GM19035 (cell line): ENCODE measurements at regions not wholly inside any gene's neighbourhood (a gene's known extent, or its start where the extent isn't known, plus 50 kb on each side); places are given as distances from the start of the nearest gene placed in this dataset.
A peak's percentile ranks its signal among the peaks of the same experiment; 100 is the strongest.

Source experiments
- ATAC-seq: cut with Tn5 transposase; IDR thresholded peaks from one replicate; pipeline ENCODE4 v1.9.1; 2021; ENCODE audit not compliant: unreplicated experiment

DNA sequence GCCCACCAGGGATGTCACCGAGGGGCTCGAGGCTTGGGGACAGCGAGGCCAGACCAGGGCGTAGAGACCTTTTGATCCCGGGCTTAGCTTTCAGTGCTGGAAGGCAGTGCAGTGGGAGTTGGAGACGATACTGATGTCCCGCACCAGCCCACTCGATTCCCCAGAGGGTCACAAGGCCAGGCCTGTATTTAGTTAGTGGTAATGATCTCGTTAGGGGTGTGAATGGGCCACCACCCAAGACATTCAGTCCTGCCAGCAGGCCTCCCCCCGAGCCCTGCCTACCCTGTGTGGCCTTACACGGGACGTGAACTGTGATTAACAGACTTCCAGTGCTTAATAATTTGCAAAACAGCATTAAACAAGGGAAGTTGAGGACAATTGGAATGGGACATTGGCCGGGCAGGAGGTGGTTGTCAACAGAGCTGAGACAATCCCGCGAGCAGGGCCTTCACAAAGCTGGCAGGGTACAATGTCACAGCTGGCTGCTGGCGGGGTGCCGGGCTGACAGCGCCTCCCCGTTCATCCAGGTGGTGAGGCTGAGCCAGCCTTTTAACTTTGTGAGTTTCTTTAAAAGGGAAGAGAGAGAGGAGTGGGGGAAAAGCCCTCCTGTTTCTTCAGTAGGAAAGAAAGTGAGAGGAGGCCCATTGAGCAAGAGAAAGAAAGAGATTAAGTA, 175.3 kb upstream of the RALGAPA2 start:
- ATAC-seq: no peak

DNA sequence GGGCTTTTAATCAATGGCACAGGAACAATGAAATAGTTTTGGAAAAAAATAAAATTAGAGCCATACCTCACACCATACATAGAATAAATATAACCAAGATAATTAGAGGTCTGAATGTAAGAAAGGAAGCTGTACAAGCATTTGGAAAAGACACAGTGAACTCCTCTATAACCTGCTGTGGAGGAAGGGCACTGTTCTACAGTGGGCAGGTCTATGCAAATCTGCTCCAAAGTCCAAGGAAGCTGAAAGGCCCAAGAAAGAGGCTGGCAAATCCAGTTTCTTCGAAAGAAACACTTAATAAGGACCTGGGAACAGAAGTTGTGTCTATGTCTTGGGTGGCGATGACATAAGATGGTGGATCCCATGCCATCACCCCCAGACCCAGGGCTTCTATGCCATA, 169.4 kb upstream of the RALGAPA2 start:
- ATAC-seq: no peak

DNA sequence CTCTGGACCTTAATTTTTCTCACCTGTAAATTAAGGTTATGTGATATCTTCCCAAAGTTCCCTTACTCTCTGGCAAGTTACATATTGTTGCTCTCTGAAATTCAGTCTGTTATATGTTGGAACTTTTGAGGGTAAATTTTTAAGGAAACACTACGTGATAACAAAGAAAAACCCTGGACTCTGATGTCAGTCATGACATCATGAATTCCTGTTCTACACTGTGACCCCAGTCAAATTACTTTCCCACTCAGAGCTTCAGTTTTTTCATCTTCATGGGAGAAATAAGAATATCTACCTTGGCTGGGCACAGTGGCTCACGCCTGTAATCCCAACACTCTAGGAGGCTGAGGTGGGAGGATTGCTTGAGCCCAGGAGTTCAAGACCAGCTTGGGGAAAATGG, 164.6 kb upstream of the RALGAPA2 start:
- ATAC-seq: no peak

DNA sequence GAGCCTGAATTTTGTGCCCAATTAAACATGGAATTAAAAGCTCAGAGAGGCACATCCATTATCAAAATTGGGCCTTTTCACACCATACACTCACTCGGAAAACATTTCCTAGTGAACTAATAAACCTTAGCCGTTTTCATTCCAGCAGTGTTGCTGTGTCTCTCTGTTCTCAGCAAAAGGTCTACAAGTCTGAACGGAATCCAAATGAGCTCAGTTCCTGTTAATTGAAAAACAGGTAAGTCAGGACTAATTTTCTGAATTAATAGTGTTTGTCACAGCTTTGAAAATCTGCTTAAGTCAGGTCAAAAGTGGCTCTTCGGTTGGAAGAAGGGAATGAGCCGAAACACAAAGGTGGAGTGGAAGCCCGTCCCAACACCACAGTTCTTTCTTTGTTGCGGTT, 163.3 kb upstream of the RALGAPA2 start:
- ATAC-seq: no peak

DNA sequence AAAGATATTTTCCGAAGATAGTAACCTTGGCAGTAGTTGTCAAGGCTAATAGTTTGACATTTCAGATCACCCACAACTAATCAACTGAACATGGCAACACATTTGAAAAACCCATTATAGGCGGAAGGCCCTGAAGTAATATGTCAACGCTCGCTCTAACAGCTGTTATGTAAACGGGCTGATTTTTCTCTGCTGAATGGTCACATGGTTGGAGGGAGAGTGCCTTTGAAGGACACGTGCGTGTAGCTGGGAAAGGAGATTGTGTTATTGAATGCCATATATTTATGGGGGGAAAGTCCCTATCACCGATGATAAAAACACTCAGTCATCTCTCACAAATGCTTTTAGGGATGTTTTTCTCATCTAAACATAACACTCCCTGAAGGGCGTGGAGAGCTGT, 160.0 kb upstream of the RALGAPA2 start:
- no peak for ATAC-seq

DNA sequence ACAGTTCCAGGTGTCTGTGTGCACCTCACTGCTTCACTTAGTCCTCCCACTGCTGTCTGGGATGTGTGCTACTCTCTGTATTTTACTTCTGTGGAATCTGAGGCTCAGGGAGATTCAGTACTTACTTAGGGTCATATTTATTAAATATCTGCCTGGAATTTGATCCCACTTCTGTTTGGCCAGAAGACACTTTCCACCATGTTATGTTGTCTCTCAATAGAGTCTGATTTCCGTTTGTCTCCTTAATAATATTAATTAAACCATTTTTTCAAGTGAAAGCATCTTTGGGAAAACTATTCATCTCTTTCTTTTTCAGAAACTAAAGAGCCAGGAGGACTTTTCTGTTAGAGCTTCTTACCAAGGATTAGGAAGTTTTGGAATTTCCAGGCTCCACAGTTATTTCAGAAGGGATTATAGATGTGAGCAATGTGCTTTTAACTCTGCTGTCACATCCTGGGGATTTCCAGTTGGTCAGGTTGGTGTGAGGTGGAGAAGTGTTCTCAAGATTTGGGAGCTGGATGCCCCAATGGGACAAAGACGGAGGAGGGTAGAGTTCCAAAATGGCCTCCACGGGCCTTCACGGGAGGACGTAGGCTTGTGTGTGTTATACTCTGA, 156.8 kb upstream of the RALGAPA2 start:
- no peak for ATAC-seq

DNA sequence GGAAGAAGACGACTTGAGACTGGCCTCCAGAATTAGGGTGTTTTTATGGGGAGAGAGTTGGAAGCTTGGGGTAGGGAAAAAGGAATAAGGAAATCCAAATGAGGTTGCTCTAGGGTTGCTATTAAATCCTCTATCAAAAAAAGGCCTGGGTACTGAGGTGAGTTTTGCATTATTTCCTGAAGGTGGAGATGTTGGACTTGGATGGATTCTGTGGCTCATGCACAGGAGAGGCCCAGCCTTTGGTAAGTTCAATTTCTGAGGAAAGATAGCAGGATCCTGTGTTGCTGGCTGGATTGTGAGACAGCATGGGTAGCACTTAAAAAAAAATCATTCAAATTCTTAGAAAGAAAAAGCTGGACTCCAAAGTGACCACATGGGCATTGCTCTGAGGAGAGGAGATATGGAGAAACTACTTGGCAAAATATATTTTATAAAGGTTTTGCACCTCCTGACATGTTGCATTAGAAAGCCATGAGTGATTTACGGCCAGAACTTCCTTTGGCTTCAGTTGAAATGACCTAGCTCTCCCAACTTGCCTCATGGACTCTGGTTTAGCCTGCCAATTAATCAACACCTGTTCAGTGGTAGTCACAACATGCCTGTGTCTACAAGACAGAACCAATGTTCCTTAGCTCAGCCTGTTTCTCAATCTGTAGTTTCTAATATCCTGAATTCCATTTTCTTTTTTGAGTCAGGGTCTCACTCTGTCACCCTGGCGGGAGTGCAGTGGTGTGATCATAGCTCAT, 152.1 kb upstream of the RALGAPA2 start:
- no peak for ATAC-seq

DNA sequence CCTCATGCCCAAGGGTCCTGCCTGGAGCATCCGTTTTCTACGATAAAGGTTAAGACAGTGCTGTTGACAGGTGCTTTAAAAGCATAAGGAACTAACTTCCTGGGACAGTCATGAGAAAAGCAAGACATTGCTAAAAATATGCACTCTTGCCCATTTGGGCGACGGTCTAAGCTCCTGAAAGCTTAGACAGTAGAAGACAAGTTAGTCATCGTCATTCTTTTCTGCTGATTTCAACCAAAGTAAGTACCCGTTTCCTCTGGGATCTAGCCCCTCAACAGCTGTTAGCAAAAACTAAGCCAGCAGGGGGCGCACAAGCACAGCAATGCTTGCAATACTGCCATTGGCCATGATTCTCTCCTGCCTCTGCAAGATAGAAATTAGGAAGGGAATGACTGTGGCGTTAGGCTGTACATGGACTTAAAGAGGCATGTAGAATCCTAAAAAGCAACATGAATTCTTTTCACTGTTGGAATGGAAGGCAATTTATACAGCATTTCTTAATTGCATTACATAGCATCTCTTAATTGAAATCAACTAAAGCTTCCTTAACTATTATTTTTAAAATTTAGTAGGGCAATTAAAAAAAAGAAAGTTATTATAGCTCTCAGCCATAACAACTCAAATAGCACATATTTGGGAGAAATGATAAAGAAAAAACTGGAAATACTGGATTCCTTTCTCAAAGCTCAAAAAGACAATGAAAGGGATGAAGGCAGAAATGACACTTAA, 147.8 kb upstream of the RALGAPA2 start:
- ATAC-seq: peak; percentile 76

DNA sequence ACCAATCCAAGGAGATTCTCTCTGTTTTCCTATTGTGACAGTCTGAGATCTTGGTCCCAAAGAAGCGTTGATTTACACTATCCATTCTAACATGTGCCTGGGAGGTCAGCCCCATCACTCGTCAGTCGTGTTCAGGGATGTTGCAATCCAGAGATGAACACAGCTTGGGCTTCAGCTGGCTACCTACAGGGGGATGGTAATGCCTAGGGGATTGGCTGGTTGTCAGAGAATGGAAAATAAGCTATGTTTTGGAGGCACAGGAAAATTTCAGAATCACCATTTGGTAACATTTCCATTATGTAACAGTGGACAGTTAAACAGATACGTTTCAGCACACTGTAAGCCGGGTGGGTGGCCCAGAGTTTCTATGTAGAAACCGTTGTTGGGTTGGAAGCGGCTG, 147.1 kb upstream of the RALGAPA2 start:
- no peak for ATAC-seq

DNA sequence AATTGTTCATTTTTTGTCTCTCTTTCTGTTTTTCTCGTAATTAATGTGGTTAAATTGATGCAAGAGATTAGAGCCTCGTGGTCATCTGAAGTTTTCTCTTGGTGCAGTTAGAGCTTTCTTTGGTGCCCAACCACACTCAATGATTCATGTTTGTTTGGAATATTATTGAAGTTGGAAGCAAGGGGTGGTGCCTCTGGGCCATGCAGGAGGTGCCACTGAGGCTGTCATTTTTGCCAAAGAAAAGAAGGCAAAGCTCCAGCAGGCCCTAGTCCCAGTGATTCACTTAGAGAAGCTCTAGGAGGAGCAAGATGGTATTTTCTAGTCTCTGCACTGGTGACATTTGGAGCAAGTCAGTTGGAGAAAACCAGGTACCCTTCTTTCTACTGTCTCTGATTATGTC, 144.5 kb upstream of the RALGAPA2 start:
- no peak for ATAC-seq

DNA sequence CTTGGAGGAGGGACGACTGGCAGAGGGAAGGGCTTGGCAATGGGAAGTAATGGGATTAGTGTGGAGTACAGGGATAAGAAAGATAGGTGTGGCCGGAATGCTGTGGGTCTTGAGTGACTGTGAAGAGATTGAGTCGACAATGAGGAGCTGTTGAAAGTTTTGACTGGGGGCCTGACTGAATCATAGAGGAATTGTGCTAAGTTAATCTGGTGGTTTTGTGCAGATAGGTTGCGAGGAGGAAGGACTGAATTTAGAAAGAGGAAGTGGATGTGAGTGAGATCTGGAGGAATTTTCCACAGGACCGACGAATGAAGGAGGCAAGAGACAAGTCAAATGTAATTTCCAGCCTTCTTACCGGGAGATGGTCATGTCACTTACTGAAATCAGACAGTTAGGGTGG, 143.9 kb upstream of the RALGAPA2 start:
- ATAC-seq: no peak

DNA sequence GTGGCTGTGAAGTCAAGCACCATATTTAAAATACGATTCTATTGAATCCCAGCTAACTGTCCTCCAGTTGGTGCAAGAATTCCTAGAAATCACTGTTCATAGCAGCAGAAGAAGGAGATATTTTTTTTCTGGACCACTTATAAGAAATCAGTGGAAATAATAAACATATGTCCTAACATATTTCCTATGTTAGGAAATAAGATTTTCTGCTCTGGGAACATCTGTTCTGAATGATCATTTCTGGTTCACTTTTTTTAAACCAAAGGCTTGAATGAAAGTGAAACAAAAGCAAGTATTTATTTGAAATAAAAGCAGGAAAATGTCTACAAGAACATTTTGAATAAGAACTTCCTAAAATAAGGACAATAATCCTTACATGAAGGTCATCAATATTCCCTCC, 138.9 kb upstream of the RALGAPA2 start:
- no peak for ATAC-seq

DNA sequence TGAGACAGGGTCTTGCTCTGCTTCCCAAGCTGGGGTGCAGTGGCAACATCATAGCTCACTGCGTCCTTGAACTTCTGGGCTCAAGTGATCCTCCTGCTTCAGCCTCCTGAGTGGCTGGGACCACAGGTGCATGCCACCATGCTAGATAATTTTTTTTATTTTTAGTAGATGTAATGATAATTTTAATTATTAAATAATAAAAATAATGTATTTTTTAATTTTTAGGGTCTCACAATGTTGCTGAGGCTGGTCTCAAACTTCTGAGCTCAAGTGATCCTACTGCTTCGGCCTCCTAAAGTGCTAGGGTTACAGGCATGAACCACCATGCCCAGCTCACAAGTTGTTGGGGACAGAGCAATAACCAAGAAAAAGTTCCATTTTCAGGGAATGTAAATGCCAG, 138.0 kb upstream of the RALGAPA2 start:
- no peak for ATAC-seq

DNA sequence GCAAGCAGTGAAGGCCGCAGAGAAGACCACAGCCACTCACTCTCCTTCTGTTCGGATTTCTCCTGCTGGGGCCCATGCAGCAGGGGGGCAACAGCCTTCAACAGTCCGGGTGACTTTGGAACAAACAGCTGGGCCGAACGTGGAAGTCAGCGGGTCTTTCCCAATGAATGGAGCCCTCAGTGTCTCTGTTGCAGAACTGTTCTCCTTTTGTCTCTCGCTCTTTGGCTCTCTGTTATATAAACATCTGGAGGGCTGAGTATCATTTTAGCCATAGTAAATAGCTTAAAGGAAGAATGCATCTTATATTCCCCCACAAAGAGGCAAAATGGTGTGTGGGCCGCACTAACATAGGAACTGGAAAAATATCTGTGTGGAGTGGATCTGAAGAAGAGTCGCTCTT, 136.7 kb upstream of the RALGAPA2 start:
- ATAC-seq: no peak

DNA sequence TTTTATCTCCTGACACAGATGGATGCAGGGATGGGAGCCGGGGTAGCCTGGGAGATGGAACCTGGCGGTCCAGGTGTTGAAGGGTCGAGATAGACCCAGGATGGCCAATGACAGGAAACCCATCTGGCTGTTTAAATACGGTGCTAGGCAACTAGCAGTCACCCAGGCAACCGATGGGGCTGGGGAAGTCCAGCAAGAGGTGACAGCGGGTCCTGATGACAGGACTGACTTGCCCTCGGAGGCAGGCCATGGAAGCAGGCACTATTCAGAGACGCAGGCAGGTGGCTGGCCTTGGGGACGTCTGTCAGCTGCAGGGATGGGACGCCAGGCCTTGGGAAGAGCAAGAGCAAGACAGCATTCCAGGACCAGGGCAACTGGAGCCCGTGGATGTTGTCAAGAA, 135.4 kb upstream of the RALGAPA2 start:
- no peak for ATAC-seq

DNA sequence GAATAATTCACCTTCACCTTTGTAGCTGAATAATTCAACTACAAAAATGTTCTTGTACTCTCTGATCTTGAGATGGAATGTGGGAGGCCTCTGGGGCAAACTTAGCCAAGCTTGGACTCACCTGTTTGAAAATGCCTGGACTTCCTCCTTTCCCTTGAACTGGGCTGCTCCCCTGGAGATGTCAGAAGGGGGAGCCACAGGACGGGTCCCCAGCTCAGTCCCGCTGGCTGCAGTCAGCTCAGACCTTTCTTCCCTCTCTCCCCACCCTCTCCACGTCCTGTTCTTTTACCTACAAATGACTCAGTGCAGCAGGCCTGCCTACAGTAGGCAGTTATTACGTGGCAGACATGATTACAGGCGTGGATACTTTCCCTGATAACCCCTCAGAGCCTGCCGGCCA, 131.5 kb upstream of the RALGAPA2 start:
- no peak for ATAC-seq

DNA sequence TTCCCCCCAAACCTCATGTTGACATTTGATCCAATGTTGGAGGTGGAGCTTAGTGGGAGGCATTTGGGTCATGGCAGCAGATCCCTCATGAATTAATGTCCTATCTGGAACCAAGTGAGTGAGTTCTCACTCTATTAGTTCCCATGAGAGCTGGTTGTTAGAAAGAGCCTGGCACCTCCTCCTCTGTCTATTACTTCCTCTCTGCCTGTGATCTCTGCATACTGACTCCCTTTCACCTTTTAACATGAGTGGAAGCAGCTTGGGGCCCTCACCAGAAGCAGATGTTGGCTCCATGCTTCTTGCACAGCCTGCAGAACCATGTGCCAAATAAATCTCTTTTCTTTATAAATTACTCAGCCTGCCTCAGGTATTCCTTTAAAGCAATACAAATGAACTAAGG, 127.3 kb upstream of the RALGAPA2 start:
- ATAC-seq: no peak

DNA sequence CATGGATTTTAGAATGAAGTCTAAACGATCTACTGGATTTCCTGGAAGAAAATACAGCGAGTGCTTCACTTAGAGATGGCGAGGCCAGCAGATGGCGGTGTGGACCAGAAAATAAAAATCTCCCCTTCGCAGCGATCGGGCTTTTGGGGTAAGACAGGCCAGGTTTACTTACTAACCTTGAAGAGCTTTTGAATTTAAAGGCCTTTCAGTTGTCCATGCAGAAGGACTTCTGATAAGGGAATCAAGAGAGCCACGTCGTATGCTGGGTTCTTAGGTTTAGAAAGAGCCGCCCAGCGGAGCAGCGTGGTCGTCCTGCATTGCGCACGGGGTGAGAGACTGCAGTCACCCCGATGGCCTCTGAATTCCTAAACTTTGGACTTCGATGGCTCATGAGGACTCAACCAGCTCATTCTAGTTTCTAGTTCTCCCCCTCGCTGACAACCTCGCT, 125.2 kb upstream of the RALGAPA2 start:
- ATAC-seq: no peak

DNA sequence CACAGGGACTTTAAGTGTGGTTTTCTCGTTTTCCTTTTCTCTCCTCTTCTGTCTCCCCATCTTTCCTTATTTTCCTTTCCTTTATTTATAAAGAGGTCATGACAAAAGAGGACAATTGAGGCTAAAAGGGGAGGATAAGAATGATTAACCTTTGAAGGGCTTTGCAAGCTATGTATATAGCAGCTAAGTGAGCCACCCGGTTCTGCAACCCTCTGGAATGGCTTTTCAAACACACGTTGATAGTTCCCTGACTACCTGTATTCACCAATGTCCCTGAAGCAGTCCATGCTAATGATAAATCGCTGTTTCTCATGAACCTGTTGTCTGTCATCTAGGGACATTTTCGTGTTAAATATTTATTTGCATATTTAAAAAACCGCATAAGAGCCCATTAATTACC, 124.4 kb upstream of the RALGAPA2 start:
- no peak for ATAC-seq

DNA sequence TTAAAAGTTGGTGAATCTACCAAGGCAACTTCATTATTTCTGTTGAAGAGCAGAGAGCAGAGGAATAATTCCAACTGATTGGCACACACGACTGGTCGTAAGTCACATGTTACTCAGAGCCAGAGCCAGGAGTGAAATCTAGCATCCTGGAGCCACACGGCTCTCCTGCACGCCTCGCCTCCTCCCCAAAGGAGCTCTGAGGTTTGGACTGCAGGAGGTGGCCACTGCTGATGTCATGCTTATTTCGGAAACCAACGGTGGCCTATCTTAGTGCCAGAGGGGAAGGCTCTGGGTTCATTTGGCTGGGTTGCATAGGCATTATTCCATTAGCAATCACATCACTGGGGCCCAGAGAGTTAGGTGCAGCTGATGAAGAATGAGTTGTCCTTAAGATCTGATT, 123.5 kb upstream of the RALGAPA2 start:
- no peak for ATAC-seq

DNA sequence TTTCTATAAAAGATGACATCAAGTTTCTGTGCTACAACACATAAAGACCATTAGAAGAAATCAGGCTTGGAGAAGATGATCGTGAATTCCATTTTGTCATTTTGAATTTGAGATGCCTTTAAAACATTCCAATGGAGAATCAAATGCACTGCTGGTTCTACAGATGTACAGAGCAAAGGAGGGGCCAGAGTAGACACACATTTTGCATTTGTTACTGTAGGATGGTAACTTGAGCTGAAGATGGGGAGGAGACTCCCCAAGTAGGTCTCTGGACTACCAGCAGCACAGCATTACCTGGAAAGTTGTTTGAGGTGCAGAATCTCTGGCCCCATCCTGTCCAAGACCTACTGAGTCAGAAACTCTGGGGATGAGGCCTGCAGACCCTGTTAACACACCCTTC, 121.6 kb upstream of the RALGAPA2 start:
- no peak for ATAC-seq

DNA sequence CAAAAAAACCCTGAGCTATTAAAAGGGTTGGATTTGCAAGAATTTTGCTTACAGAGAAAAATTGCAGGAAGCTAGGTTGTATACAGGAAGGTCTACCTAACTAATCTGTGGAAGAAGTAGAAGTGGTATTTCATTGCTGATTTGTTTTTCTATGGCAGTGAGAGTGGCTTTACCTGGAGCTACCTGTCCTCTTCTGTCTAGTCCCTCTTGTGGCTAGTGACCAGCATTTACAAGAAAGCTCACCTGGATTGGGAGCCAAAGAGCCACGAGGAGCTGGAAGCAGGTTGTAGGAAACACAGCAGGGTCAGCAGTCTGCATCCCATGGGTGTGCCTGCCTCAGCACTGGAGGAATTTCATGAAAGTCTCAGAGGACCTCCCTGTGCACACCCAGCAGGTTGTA, 120.3 kb upstream of the RALGAPA2 start:
- ATAC-seq: no peak
